MG63 (cell line): ENCODE measurements at regions not wholly inside any gene's neighbourhood (a gene's known extent, or its start where the extent isn't known, plus 50 kb on each side); places are given as distances from the start of the nearest gene placed in this dataset.
"Not testable (repeated sequence)": the region's sequence is repeated elsewhere in the genome, so short reads cannot be mapped to it uniquely, and the experiment has no call there.

Source experiments
- DNase-seq: peaks from one replicate; pipeline ENCODE4 v3.0.0-alpha.2; 2020
- H3K27me3 ChIP-seq: fragments of 250-450 bp; sonication (Bioruptor Pico); 2 replicates; pipeline ENCODE4 v1.5.1; 2020; ENCODE audit warnings: mild to moderate bottlenecking, moderate library complexity
- H3K36me3 ChIP-seq: fragments of 250-450 bp; sonication (Bioruptor Pico); 2 replicates; pipeline ENCODE4 v1.5.1; 2020; ENCODE audit warnings: mild to moderate bottlenecking, moderate library complexity
- H3K4me3 ChIP-seq: fragments of 250-450 bp; sonication (Bioruptor Pico); 2 replicates; pipeline ENCODE4 v1.5.1; 2020; ENCODE audit warnings: mild to moderate bottlenecking, moderate library complexity
- H3K9me3 ChIP-seq: fragments of 250-450 bp; sonication (Bioruptor Pico); 2 replicates; pipeline ENCODE4 v1.5.1; 2020; ENCODE audit warnings: mild to moderate bottlenecking, moderate library complexity

- DNase-seq: peak; percentile 37
- Histone ChIP-seq H3K4me3 (no peak overlapping the region), H3K36me3 (no peaks in the 10 kb centered on the region), H3K27me3 (no peaks in the 10 kb centered on the region), H3K9me3 (peaks cover 2% of the 10 kb centered on the region)
Observed at GRCh38 chr5:144048259-144048856, 122.1 kb downstream of the YIPF5 start.

GRCh38 chr5:144055391-144055790, 115.1 kb downstream of the YIPF5 start:
- H3K27me3 ChIP-seq, H3K36me3 ChIP-seq, DNase-seq, H3K4me3 ChIP-seq: not testable (repeated sequence)
- H3K9me3 ChIP-seq: peaks cover 13% of the 10 kb centered on the region

DNA sequence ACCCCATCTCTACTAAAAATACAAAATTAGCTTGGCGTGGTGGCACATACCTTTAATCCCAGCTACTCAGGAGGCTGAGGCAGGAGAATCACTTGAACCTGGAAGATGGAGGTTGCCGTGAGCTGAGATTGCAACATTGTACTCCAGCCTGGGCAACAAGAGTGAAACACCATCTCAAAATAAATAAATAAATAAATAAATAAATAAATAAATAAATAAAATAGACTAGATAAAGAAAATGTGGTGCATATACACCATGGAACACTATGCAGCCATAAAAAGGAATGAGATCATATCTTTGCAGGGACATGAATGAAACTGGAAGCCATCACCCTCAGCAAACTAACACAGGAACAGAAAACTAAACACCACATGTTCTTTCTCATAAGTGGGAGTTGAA, 110.4 kb downstream of the YIPF5 start:
- DNase-seq, H3K36me3 ChIP-seq, H3K27me3 ChIP-seq, H3K4me3 ChIP-seq: not testable (repeated sequence)
- H3K9me3 ChIP-seq: peaks cover 20% of the 10 kb centered on the region

DNA sequence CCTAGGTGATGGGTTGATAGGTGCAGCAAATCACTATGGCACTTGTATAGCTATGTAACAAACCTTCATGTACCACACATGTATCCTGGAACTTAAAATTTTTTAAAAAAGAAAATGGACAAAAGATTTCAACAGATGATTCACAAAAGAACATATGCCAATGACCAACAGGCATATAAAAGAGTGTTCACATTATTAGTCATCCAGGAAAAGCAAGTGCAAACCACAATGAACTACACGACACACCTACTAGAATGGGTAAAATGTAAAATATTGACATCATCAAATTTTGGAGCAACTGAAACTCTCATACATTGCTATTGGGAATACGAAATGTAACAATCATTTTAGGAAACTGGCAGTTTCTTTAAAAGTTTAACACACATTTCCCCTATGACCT, 109.9 kb downstream of the YIPF5 start:
- no peaks in the 10 kb centered on the region for H3K36me3 ChIP-seq
- no peak for DNase-seq

GRCh38 chr5:144065786-144066185, 104.7 kb downstream of the YIPF5 start:
- DNase-seq: no peak
- peaks cover 7% of the 10 kb centered on the region for H3K9me3 ChIP-seq
- H3K36me3 ChIP-seq: no peaks in the 10 kb centered on the region
- no peaks in the 10 kb centered on the region for H3K27me3 ChIP-seq
- H3K4me3 ChIP-seq: no peak overlapping the region

More for the DNA sequence above, 109.9 kb downstream of the YIPF5 start:
- Histone ChIP-seq H3K9me3 (peaks cover 20% of the 10 kb centered on the region), H3K27me3 (no peaks in the 10 kb centered on the region), H3K4me3 (no peak overlapping the region)

DNA sequence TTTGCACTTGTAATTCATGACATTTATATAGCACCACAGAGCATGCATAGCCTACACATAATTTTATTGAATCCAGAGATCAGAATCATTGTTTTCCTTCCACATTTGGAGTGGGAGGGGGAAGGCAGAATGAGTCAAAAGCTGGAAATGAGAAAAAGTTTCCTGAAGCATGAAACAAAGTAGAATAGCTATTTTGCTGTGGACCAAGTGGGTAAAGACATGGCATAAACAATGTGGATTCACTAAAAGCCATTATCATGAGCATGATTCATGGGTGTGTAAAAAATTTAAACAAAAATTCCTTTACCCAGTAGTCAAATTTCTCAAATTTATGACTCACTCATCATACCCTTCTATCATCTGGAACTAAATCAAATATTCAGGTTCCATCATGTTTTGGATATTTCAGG, 97.9 kb downstream of the YIPF5 start:
- H3K27me3 ChIP-seq: no peaks in the 10 kb centered on the region
- no peak overlapping the region for H3K4me3 ChIP-seq
- DNase-seq: peak; percentile 43
- H3K9me3 ChIP-seq: peaks cover 18% of the 10 kb centered on the region
- H3K36me3 ChIP-seq: peaks cover 9% of the 10 kb centered on the region

GRCh38 chr5:144076521-144077083, 93.9 kb downstream of the YIPF5 start:
- DNase-seq: no peak
- Histone ChIP-seq H3K9me3 (peaks cover 43% of the 10 kb centered on the region), H3K36me3 (peaks cover 9% of the 10 kb centered on the region), H3K4me3 (no peak overlapping the region), H3K27me3 (no peaks in the 10 kb centered on the region)

- Histone ChIP-seq H3K27me3 (no peaks in the 10 kb centered on the region), H3K36me3 (no peaks in the 10 kb centered on the region), H3K9me3 (peaks cover 30% of the 10 kb centered on the region), H3K4me3 (no peak overlapping the region)
- DNase-seq: no peak
Observed at GRCh38 chr5:144083185-144083584, 87.3 kb downstream of the YIPF5 start.

DNA sequence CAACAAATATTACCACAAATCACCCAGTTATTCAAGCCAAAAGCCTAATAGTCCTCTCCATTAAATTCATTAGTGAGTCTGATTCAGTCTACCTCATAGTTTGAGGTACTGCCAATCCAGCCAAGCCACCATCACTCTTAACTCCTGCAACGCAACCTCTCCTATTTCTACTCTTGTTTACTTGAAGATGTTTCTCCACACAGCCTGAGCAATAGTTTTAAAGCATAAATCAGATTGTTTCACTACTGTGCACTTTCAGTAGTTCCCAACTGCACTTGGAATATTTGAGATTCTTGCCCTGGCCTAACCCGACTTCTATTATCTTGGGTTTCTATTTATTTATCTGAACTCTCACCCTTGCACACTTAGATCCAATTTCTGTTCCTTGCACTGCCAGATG, 85.5 kb downstream of the YIPF5 start:
- Histone ChIP-seq H3K9me3 (peaks cover 19% of the 10 kb centered on the region), H3K27me3 (no peaks in the 10 kb centered on the region), H3K4me3 (no peak overlapping the region), H3K36me3 (no peaks in the 10 kb centered on the region)
- no peak for DNase-seq

GRCh38 chr5:144085381-144085780, 85.1 kb downstream of the YIPF5 start:
- Histone ChIP-seq H3K4me3 (no peak overlapping the region), H3K27me3 (no peaks in the 10 kb centered on the region), H3K9me3 (peaks cover 15% of the 10 kb centered on the region), H3K36me3 (no peaks in the 10 kb centered on the region)
- no peak for DNase-seq

- H3K27me3 ChIP-seq: no peaks in the 10 kb centered on the region
- no peaks in the 10 kb centered on the region for H3K36me3 ChIP-seq
- H3K4me3 ChIP-seq: no peak overlapping the region
- peaks cover 13% of the 10 kb centered on the region for H3K9me3 ChIP-seq
- DNase-seq: no peak
Observed at GRCh38 chr5:144086295-144086694, 84.2 kb downstream of the YIPF5 start.

GRCh38 chr5:144087576-144087975, 82.9 kb downstream of the YIPF5 start:
- Histone ChIP-seq H3K27me3 (no peaks in the 10 kb centered on the region), H3K4me3 (no peak overlapping the region), H3K9me3 (peaks cover 4% of the 10 kb centered on the region), H3K36me3 (no peaks in the 10 kb centered on the region)
- DNase-seq: no peak

DNA sequence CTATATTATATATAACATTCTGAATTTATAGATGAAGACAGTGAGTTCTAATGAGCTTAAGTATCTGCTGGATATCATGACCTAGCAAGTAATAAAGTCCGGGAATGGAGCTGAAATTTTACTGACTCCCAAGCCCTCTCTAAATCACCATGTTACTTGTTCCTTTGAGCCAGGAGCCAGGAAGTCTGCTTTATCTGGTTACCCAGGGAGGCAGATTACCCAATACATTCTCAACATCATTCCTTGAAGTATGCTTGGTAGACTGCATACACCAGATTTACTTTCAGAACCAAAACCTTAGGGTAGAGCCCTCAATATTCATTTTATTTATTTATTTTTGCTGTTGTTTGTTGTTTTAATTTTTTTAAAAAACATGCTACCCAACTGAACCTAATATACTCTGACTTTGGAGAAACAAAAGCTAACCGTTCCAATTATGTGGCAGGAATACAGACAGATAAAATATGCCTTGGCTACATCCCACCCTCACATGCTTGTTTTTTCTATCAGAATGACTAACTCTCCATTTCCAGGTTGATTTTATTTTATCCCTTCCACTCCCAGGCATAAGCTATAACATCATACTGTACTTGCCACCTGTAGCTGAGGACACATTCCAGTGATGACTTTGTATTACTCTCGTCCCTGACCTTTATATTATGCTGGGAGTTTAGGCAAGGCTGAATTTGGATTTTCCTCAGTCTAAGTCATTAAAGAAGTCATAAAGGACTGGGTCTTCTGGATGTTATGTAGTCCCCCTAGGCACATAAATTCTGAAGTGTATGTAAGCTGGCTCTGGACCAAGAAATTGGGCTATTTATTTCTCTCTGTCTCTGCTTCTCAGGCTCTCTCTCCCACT, 82.0 kb downstream of the YIPF5 start:
- DNase-seq: no peak
- no peaks in the 10 kb centered on the region for H3K36me3 ChIP-seq
- H3K9me3 ChIP-seq: peaks cover 2% of the 10 kb centered on the region; the same call in 1 of the 2 replicates
- H3K4me3 ChIP-seq: no peak overlapping the region
- H3K27me3 ChIP-seq: no peaks in the 10 kb centered on the region

DNA sequence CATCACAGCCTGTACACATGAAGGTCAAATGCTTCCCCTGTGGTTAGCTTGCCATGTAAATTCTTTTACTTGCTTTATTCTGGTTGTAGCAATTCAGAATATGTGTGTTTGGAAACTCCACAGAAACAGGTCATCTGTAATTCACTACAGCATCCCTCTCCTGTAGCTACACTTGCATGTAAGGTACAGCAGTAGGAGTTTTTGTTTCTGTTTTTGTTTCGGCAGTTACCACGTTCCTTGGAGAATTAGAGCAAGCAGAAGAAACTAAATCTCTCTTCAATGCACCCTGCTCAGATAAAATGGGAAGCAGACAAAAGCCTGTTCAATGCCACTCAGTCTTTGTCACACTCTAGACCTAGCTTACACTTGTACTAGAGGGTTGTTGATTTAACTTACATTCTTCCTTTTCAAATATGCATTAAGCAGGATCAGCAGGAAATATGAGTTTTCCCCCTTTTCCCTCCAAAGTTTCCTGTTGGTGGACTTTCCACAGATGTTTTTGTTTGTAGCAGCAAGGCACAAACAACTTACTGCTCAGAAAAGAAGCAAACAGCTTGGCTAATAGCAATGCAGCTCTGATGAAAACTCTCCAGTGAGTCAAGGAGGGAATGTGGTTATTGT, 80.9 kb downstream of the YIPF5 start:
- no peak overlapping the region for H3K4me3 ChIP-seq
- H3K36me3 ChIP-seq: no peaks in the 10 kb centered on the region
- no peaks in the 10 kb centered on the region for H3K27me3 ChIP-seq
- H3K9me3 ChIP-seq: no peaks in the 10 kb centered on the region
- no peak for DNase-seq

GRCh38 chr5:144092508-144092907, 78.0 kb downstream of the YIPF5 start:
- H3K4me3 ChIP-seq: no peak overlapping the region
- H3K9me3 ChIP-seq: peaks cover 9% of the 10 kb centered on the region; the same call in 1 of the 2 replicates
- H3K36me3 ChIP-seq: no peaks in the 10 kb centered on the region
- DNase-seq: no peak
- H3K27me3 ChIP-seq: no peaks in the 10 kb centered on the region

DNA sequence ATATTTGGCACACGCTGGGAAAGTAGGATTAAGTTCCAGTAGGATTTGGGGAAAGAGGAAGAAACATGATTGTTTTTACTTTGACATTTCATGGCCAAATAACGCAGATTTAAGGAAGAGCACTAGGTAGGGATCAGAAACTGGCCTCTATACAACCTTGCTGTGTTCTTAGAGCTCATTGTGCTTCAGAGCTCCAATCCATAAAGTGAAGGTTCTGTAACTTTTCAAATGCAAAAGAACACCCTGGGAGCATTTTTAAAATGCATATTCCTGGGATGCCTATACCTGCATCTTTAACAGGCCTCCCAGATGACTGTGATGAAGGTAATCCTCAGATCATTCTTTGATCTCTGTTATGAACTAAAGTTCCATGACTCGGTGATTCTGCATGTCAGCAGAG, 77.1 kb downstream of the YIPF5 start:
- no peaks in the 10 kb centered on the region for H3K27me3 ChIP-seq
- peaks cover 10% of the 10 kb centered on the region; the same call in 1 of the 2 replicates for H3K9me3 ChIP-seq
- H3K4me3 ChIP-seq: no peak overlapping the region
- DNase-seq: no peak
- H3K36me3 ChIP-seq: no peaks in the 10 kb centered on the region

- H3K4me3 ChIP-seq: no peak overlapping the region
- H3K36me3 ChIP-seq: no peaks in the 10 kb centered on the region
- no peaks in the 10 kb centered on the region for H3K27me3 ChIP-seq
- DNase-seq: no peak
- H3K9me3 ChIP-seq: peaks cover 10% of the 10 kb centered on the region; the same call in 1 of the 2 replicates
Observed at GRCh38 chr5:144093868-144094267, 76.6 kb downstream of the YIPF5 start.
